DMS53 (cell line): ENCODE measurements at regions not wholly inside any gene's neighbourhood (a gene's known extent, or its start where the extent isn't known, plus 50 kb on each side); places are given as distances from the start of the nearest gene placed in this dataset.
"Not testable (repeated sequence)": the region's sequence is repeated elsewhere in the genome, so short reads cannot be mapped to it uniquely, and the experiment has no call there.

Experiments used
- DNase-seq: peaks from one replicate; lab custom pipeline; 2025; lab: John Stamatoyannopoulos, UW

DNA sequence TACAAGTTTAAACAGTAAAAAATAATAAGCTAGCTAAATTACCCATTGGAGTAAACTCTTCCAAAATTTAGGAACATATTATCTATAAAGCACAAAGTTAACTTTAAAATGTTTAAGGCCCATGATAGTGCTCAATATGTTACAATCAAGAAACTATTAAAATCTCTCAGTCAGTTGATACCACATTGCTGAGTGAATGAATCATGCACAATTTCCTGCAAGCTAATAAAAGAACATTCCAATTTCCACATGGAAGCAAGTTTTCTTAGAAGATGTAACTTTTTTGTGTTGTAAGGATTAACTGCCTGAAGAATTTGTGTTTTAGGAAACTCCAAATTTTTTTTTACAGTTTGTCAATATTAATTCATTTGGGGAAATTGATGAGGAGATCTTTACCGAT lies 666.6 kb downstream of the SLITRK1 start:
- no peak for DNase-seq

GRCh38 chr13:83214452-83214851 lies 667.8 kb downstream of the SLITRK1 start:
- DNase-seq, result no peak

- DNase-seq, result no peak
These were observed 671.0 kb downstream of the SLITRK1 start for GRCh38 chr13:83211301-83211700.

GRCh38 chr13:83204886-83205285 lies 677.4 kb downstream of the SLITRK1 start:
- DNase-seq, result no peak

DNA sequence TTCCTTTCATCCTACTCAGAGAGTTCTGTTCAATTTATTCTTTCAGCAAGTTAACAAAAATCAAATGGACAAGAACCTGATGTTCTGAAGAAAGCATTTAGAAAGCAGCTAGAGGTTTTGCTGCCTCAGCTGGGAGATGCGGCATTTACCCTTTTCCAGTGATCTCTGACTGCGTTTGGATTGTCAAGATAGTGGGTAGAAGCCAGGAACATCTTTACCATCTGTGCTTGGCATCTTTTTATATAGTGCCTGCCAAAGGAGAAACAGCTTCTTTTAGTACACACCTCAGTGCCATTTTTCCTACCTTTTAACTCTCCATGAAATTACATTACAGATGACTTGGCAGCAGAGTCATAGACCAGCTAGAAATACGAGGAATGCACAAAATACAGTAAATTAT lies 680.8 kb downstream of the SLITRK1 start:
- no peak for DNase-seq

DNA sequence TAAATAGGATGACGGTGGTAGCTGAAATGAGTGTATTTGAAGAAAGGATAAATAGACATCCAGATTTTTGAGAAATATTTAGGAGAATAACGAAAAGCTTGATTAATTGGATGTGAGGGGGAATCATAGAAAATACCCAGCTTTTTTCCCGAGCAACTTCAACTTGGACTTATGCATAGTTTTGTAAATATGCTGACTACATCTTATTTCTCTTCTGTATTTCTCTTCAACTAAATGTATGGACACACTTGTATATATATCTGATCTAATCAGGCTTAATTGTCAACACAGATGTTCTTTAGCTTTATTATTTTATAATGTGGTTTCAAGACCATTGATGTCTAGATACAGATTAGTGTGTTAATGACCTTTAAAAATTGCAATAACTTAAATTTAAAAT lies 685.0 kb downstream of the SLITRK1 start:
- no peak for DNase-seq

GRCh38 chr13:83190020-83190419 lies 692.3 kb downstream of the SLITRK1 start:
- DNase-seq, result no peak

DNA sequence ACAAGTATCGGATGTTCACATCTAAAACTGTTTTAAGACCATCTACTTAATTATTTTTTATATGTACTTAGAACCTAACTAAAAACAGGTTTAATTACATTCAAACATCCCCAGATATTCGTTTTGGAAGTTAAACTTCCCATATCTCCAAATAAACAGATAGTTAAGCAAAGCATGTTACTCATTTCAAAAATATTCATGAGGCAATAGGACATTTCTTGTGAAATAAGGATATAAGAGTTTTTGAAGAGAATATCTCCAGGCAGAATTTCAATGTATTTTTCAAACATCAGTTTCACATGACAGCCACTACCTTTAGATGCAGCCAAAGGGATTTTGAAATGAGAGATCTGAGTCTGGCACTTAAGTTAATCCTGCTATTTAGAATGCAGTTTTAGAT lies 697.5 kb downstream of the SLITRK1 start:
- DNase-seq, result no peak

- no peak for DNase-seq
These were observed 698.2 kb downstream of the SLITRK1 start for GRCh38 chr13:83184150-83184475.

DNA sequence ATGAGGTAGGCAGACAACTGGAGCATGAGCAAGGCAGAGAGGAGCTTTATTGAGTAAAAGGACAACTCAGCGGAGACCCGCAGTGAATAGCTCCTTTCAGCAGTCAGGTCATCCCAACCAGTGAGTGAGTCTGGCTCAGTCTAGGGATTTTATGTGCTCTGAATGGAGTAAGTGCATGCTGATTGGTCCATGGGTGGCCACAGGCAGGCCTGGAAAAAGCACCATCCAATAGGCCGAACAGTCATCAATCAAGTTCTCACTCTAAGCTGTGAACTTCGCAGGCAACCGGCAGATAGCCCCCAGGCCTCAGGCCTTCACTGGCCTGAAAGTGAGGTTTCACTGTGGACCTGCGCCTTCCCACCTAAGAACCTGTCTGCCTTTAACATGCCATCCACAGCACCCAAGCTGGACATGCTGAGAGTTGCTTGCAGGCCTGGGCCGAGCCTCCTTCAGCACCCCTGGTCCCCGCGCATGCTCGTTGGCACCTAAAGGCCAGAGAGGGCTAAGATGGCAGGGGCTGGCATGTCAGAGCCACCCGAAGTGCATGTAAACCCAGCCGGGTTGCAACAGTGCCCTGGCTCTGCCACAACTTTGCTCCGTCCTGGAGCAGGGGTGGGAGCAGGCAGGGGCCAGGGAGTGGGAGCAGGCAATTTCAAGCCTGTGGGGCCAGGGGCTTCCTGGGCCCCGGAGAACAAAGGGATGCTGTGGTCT lies 698.7 kb downstream of the SLITRK1 start:
- no peak for DNase-seq

GRCh38 chr13:83182845-83183244 lies 699.4 kb downstream of the SLITRK1 start:
- no peak for DNase-seq

DNA sequence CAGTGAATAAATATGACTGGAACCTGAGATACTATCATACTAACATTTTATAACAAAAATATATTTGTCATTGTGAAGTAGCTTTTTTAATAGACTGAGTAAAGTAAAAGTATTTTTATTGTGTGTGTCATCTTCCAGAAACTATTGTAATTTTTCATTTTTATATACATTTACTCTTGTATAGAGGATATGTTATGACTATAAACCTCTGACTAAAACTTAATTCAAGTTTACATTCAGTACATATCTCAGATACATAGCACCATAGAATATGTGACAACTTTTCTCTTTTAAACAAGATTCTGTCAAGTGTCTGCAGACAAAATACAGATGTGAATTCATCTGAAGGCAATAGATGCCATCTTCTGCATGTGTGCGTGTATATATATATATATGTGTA lies 704.3 kb downstream of the SLITRK1 start:
- no peak for DNase-seq

GRCh38 chr13:83168590-83168989 lies 713.7 kb downstream of the SLITRK1 start:
- DNase-seq, result no peak

- no peak for DNase-seq
These were observed 715.1 kb downstream of the SLITRK1 start for GRCh38 chr13:83167203-83167602.

DNA sequence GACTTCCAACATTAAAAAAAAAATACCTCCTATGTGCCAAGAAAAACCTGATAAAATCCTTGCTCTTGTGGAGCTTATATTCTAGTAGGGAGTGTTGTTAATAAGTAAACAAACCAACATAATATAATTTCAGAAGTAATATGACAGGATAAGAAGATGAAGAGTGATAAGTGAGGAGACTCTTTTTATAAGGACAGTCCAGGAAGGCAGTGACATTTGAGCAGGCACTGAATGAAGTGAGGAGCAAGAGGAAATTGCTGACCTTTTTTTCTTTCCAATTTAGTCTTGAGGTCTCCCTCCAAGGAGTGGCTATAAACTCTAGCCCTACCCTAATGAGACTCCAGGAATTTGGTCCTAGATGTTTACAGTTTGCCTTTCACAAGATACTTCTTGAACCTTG lies 715.7 kb downstream of the SLITRK1 start:
- no peak for DNase-seq

DNA sequence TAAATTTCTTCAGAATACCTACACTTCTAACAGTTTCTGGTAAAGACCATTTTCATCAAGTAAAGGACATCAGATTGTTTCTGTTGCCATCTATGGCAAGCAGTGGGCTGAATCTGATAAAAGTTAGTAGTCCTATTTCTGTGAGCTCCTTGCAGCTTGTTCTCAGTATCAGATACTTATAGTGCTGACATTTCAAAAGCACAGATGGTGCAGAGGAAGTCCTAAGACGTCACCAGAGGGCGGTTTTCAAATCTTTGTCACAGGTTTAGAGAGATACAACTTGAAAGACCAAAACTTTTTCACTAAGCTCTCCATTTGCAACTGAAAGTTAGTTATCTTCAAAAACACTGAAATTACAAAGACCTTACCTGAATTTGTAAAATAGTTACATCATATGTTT lies 719.8 kb downstream of the SLITRK1 start:
- no peak for DNase-seq

DNA sequence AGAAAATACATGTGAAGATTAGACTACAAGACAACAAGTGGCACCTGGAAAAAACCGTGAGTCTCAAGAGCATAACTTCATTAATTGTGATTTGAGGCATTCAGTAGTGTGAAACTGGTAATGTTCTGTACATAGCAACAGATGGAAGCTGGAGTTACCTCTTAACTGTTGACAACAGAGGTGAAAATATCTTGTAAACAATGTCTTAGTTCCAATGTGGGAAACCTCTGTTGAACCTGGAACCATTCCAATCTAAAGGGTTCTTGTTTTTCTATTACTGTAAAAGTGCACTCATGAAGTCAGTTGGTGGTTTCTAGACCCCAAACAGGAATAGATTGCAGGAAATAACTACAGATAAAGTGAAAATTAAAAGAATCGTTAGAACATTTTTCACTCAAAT lies 728.4 kb downstream of the SLITRK1 start:
- DNase-seq, result peak; percentile 64

GRCh38 chr13:83151308-83151660 lies 731.0 kb downstream of the SLITRK1 start:
- DNase-seq, result no peak

DNA sequence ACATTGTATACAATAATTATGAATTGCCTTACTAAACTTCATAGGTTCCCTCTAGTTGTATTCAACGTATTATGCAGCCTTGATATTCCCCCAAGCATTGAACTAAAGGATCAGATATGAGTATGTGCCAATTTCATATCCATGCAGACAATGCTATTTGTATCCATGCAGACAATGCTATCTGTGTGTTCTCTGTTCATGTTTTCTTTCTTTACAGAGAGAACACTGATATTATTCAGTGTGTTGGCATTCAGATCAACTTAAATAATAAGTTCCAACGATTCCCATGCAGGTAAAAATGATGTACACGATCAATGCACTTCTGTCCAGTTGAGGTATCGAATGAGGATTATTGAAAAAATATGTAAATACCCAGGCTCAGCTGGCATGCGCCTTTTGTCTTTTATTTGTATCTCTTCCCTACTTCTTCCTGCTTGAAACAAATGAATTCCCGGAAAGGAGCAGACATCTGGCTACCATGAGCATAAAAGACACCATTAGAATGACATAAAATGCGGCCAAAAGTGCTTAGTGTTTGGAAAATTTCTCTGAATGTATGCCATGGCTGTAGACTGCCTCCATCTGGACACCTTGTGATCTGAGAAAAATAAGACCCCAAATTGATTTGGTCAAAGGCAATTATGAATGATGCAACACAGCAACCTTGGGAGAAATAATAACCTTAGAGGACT lies 731.5 kb downstream of the SLITRK1 start:
- no peak for DNase-seq

DNA sequence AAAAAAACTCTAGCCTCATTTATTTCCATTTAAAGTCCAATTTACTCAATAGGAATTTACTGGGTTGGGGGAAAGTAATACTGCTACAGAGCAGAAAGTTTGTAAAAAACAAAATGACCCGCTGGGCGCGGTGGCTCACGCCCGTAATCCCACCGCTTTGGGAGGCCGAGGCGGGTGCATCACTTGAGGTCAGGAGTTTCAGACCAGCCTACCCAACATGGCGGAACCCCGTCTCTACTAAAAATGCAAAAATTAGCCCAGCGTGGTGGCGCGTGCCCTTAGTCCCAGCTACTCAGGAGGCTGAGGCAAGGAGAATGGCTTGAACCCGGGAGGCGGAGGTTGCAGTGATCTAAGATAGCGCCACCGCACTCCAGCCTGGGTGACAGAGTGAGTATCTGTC lies 745.6 kb downstream of the SLITRK1 start:
- DNase-seq, result no peak

DNA sequence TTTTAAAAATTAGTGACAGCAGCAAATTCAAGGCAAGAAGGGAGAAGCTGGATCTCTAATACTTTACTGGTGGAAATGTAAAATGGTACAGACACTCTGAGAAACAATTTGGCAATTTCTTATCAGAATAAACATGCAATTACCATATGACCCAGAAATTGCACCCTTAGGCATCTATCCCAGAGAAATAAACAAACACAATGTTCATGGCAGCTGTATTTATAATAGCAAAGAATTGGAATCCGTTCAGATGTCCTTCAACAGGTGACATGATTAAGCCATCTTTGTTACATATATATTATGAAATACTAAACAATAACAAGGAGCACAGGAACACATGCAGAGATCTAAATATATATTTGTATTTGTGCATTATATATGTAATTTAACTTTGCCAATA lies 756.5 kb downstream of the SLITRK1 start:
- DNase-seq, result no peak

DNA sequence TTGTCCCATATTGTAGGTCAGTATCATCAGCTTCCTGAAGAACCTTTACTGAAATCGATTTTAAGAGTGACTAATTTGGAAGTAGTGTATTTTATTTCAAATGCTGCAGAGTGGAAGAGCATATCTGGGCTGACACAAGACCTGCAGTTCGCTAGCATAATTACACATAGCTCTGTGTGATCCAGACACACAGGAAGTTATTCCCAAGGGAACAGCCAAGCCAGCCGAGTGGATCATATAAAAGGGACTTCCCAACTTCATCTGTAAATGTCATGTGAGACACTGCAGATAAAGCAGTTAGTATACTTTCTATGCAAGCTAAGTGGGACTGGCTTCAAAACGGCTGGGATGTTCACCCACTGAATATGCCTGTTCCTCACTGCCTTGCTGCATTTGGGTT lies 760.4 kb downstream of the SLITRK1 start:
- no peak for DNase-seq

DNA sequence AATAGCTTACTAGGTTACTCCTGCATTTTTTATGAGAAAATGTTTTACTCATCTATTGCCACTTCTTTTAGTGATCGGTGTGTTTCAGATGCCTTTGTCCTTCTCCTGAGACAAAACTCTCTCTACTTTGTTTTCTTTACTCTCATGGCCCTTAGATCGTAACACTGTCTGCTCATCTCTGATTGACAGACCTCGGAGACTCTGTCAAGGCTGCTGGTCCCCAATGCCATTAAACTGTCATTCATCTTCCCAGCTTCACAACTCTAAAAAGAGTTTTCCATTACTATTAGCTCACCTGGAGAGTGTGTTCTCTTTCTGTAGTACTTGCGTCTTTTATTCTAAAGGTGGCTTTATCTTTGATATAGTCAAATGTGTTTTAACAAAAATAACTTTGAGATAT lies 765.2 kb downstream of the SLITRK1 start:
- no peak for DNase-seq

DNA sequence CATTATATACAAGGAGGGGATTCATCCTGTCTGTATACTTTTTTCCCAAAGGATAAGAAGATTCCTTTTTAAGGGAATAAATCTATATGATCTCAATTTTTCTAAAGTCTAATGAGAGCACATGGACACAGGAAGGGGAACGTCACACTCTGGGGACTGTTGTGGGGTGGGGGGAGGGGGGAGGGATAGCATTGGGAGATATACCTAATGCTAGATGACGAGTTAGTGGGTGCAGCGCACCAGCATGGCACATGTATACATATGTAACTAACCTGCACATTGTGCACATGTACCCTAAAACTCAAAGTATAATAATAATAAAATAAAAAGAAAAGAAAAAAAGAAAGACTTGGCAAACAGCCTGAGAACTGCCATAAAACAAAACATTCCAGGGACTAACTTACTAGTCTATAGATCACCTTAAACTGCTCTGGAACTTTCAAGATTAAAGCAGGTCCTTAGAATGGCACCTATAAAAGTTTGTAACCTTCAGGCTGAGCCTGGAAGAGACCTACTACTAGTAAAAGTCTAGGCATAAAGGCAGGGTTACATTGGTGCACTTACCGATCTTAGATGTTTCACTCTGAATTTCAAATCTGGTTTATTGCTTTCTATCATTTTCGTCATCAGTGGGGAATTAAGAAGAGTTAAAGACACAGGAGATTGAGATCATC lies 780.6 kb downstream of the SLITRK1 start:
- not testable (repeated sequence) for DNase-seq
